Mucosa of stomach (tissue), 1 donor: ENCODE measurements at regions not wholly inside any gene's neighbourhood (a gene's known extent, or its start where the extent isn't known, plus 50 kb on each side); places are given as distances from the start of the nearest gene placed in this dataset.
"Not testable (repeated sequence)": the region's sequence is repeated elsewhere in the genome, so short reads cannot be mapped to it uniquely, and the experiment has no call there.

ENCODE experiments used
- H3K27me3 ChIP-seq: one replicate; pipeline ENCODE4 v1.7.0; 2013; ENCODE audit warnings: mild to moderate bottlenecking, low read length; ENCODE audit not compliant: control insufficient read depth, insufficient read depth
- H3K36me3 ChIP-seq: one replicate; pipeline ENCODE4 v1.7.0; 2013; ENCODE audit warnings: low read length; ENCODE audit not compliant: control insufficient read depth, insufficient read depth
- H3K4me1 ChIP-seq: one replicate; pipeline ENCODE4 v1.7.0; 2013; ENCODE audit warnings: mild to moderate bottlenecking, low read length; ENCODE audit not compliant: control insufficient read depth, insufficient read depth
- H3K4me3 ChIP-seq: one replicate; pipeline ENCODE4 v1.7.0; 2013; ENCODE audit warnings: low read length
- H3K9ac ChIP-seq: one replicate; pipeline ENCODE4 v1.7.0; 2013; ENCODE audit warnings: mild to moderate bottlenecking, low read length, moderate library complexity
- H3K9me3 ChIP-seq: one replicate; pipeline ENCODE4 v1.7.0; 2013; ENCODE audit warnings: mild to moderate bottlenecking, low read length, moderate library complexity; ENCODE audit not compliant: control insufficient read depth
- donor health status: Pancreatic carcinoma.

- no peaks in the 10 kb centered on the region for H3K36me3 ChIP-seq
- H3K9me3 ChIP-seq, result no peaks in the 10 kb centered on the region
- no peak overlapping the region for H3K4me3 ChIP-seq
- H3K4me1 ChIP-seq, result no peaks in the 10 kb centered on the region
- no peak overlapping the region for H3K9ac ChIP-seq
- no peaks in the 10 kb centered on the region for H3K27me3 ChIP-seq
Measured at GRCh38 chr20:39706184-39706663, 744.1 kb downstream of the DHX35 start.

GRCh38 chr20:39705032-39705431 is 742.9 kb downstream of the DHX35 start:
- no peaks in the 10 kb centered on the region for H3K4me1 ChIP-seq
- H3K4me3 ChIP-seq, result no peak overlapping the region
- H3K9me3 ChIP-seq, result no peaks in the 10 kb centered on the region
- no peaks in the 10 kb centered on the region for H3K27me3 ChIP-seq
- no peaks in the 10 kb centered on the region for H3K36me3 ChIP-seq
- no peak overlapping the region for H3K9ac ChIP-seq

- H3K4me1 ChIP-seq, H3K4me3 ChIP-seq, H3K36me3 ChIP-seq, H3K27me3 ChIP-seq, H3K9me3 ChIP-seq, H3K9ac ChIP-seq: not testable (repeated sequence)
Measured at GRCh38 chr20:39703357-39703756, 741.2 kb downstream of the DHX35 start.

DNA sequence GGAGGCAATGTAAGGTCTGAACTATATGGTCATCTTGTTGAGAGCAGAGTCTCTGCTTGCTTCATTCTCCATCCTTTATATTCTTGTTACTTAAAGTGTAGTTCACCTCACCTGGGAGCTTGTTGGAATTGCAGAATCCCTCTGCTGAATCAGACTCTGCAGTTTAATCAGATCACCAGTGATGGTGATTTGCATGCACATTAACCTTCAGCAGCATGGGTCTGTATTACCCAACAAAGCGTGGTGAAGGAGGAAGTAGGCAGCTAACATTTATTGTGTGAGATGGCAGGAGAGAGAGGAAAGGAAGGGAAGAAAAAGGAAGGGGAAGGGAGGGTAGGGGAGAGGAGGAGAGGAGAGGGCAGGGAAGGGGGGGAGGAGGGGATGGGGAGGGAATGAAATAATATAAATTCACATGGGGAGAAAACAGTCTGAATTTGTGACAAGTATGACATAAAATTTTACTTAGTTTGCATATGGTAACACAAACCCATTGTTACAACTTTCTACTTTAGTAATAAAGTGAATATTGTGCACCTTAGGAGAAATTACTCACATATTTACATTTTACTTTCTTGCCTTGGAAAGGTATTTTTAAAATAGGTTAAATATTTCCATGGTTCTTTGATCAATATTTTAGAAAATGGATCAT is 740.7 kb downstream of the DHX35 start:
- Histone ChIP-seq H3K9me3 (no peaks in the 10 kb centered on the region), H3K9ac (no peak overlapping the region), H3K36me3 (no peaks in the 10 kb centered on the region), H3K27me3 (no peaks in the 10 kb centered on the region), H3K4me1 (no peaks in the 10 kb centered on the region), H3K4me3 (no peak overlapping the region)

DNA sequence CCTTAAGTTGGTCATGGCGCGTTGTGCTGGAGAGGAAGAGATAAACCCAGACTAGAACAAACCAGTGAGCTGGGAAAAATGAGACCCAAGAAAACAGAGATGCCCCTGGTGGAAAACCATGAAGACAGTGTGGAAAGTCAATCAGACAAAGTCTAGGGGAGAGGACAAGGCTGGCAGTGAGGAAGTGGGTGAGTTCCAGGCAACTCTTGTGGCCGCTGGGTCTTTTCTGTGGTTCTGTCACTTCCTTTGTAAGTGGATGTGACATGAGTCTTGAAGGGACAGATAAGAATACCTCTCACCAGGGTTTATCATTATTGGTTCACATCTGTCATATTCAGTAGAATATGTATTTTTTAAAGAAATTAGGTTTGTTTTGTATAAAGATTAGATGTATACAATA is 738.4 kb downstream of the DHX35 start:
- Histone ChIP-seq H3K36me3 (no peaks in the 10 kb centered on the region), H3K9ac (no peak overlapping the region), H3K27me3 (no peaks in the 10 kb centered on the region), H3K9me3 (no peaks in the 10 kb centered on the region), H3K4me1 (no peaks in the 10 kb centered on the region), H3K4me3 (no peak overlapping the region)

GRCh38 chr20:39699166-39699725 is 737.1 kb downstream of the DHX35 start:
- H3K4me3 ChIP-seq, result no peak overlapping the region
- no peaks in the 10 kb centered on the region for H3K27me3 ChIP-seq
- no peaks in the 10 kb centered on the region for H3K36me3 ChIP-seq
- no peak overlapping the region for H3K9ac ChIP-seq
- H3K9me3 ChIP-seq, result no peaks in the 10 kb centered on the region
- no peaks in the 10 kb centered on the region for H3K4me1 ChIP-seq

DNA sequence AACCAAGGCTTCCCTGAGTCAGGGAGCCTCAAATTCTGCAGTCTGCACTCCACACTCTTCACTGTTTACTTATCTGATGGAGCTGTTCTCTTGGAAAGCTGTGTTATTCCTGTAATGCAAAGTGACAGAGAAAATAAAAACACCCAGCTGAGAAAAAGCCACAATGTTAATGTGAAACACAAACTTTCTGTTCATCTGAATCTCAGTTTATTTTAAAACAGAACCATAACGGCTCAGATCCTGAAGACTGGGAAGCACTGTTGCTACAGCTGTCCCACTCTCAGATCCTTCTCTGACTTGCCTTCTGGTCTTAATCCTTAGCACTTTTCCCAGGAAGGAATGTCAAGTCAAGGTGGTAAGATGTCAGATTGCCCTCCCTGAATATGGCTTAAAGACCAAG is 736.6 kb downstream of the DHX35 start:
- H3K4me3 ChIP-seq, result no peak overlapping the region
- no peaks in the 10 kb centered on the region for H3K4me1 ChIP-seq
- H3K9ac ChIP-seq, result no peak overlapping the region
- no peaks in the 10 kb centered on the region for H3K27me3 ChIP-seq
- H3K36me3 ChIP-seq, result no peaks in the 10 kb centered on the region
- no peaks in the 10 kb centered on the region for H3K9me3 ChIP-seq

- Histone ChIP-seq H3K36me3 (no peaks in the 10 kb centered on the region), H3K4me1 (no peaks in the 10 kb centered on the region), H3K27me3 (no peaks in the 10 kb centered on the region), H3K9me3 (no peaks in the 10 kb centered on the region), H3K4me3 (no peak overlapping the region), H3K9ac (no peak overlapping the region)
Measured at GRCh38 chr20:39691151-39691862, 729.2 kb downstream of the DHX35 start.

- H3K9ac ChIP-seq, result no peak overlapping the region
- no peaks in the 10 kb centered on the region for H3K4me1 ChIP-seq
- no peaks in the 10 kb centered on the region for H3K36me3 ChIP-seq
- H3K9me3 ChIP-seq, result no peaks in the 10 kb centered on the region
- no peaks in the 10 kb centered on the region for H3K27me3 ChIP-seq
- H3K4me3 ChIP-seq, result no peak overlapping the region
Measured at GRCh38 chr20:39676857-39677391, 714.8 kb downstream of the DHX35 start.

- H3K27me3 ChIP-seq, result no peaks in the 10 kb centered on the region
- H3K4me3 ChIP-seq, result no peak overlapping the region
- H3K36me3 ChIP-seq, result no peaks in the 10 kb centered on the region
- no peak overlapping the region for H3K9ac ChIP-seq
- H3K4me1 ChIP-seq, result no peaks in the 10 kb centered on the region
- H3K9me3 ChIP-seq, result no peaks in the 10 kb centered on the region
Measured at GRCh38 chr20:39676241-39676640, 714.1 kb downstream of the DHX35 start.

GRCh38 chr20:39674842-39675241 is 712.7 kb downstream of the DHX35 start:
- no peak overlapping the region for H3K9ac ChIP-seq
- no peak overlapping the region for H3K4me3 ChIP-seq
- H3K27me3 ChIP-seq, result no peaks in the 10 kb centered on the region
- H3K9me3 ChIP-seq, result no peaks in the 10 kb centered on the region
- H3K36me3 ChIP-seq, result no peaks in the 10 kb centered on the region
- no peaks in the 10 kb centered on the region for H3K4me1 ChIP-seq

- no peaks in the 10 kb centered on the region for H3K4me1 ChIP-seq
- no peaks in the 10 kb centered on the region for H3K9me3 ChIP-seq
- H3K27me3 ChIP-seq, result no peaks in the 10 kb centered on the region
- H3K9ac ChIP-seq, result no peak overlapping the region
- H3K36me3 ChIP-seq, result no peaks in the 10 kb centered on the region
- no peak overlapping the region for H3K4me3 ChIP-seq
Measured at GRCh38 chr20:39670988-39671387, 708.8 kb downstream of the DHX35 start.
